Right lobe of liver (tissue), 6 donors: ENCODE measurements at regions not wholly inside any gene's neighbourhood (a gene's known extent, or its start where the extent isn't known, plus 50 kb on each side); places are given as distances from the start of the nearest gene placed in this dataset.

Experiments used
- ATAC-seq, 4 donors: fragments of 200-7000 bp; cut with Tn5 transposase; one replicate each; pipeline ENCODE4 v1.9.1; 2020; ENCODE audit warnings: mild to moderate bottlenecking in 4 of 4, moderate library complexity in 4 of 4
- DNase-seq, 3 donors: peaks; one replicate each; pipeline ENCODE4 v3.0.0-alpha.2; 2020
- H3K27ac ChIP-seq, 3 donors: fragments of 200-600 bp; one replicate each; pipeline ENCODE4 v1.8.0; 2022
- H3K27me3 ChIP-seq, 2 donors: fragments of 200-600 bp; one replicate each; pipeline ENCODE4 v1.8.0; 2022
- H3K36me3 ChIP-seq, 4 donors: fragments of 200-600 bp; sonication (generic) in 1 of 4; one replicate each; pipeline versions ENCODE4 v1.5.1 to v1.8.0; 2017 to 2022; ENCODE audit warnings: control low read depth in 1 of 4
- H3K4me1 ChIP-seq, 4 donors: fragments of 200-600 bp; sonication (generic) in 1 of 4; one replicate each; pipeline versions ENCODE4 v1.5.1 to v1.8.0; 2017 to 2022; ENCODE audit warnings: control low read depth in 1 of 4
- H3K4me3 ChIP-seq, 3 donors: fragments of 200-600 bp; one replicate each; pipeline ENCODE4 v1.8.0; 2022
- H3K9me3 ChIP-seq, 4 donors: fragments of 200-600 bp; sonication (generic) in 1 of 4; one replicate each; pipeline versions ENCODE4 v1.5.1 to v1.8.0; 2017 to 2022; ENCODE audit warnings: control low read depth in 1 of 4
- POLR2A ChIP-seq: fragments of 450-650 bp; IDR thresholded peaks from one replicate; pipeline ENCODE4 v1.6.1; 2017; ENCODE audit warnings: antibody characterized with exemption, mild to moderate bottlenecking
- WGBS: methylation state at CpG from one replicate; pipeline ENCODE4 v1.1.6; 2018; ENCODE audit warnings: low coverage, low lambda C conversion rate; ENCODE audit not compliant: insufficient coverage; ENCODE audit errors: missing lambda C conversion rate; 5-methylcytosine and 5-hydroxymethylcytosine counted together
- intact Hi-C, 2 donors: fragments of 100-400 bp; cut with DNase I; formaldehyde crosslinking; loops; one replicate each; pipeline versions ENCODE4 v1.11.2 to v1.14.1; 2022
- TF ChIP-seq, protein P1 (sequence below), 4 donors: fragments of 200-600 bp in 3 of 4; fragments of 450-650 bp in 1 of 4; IDR thresholded peaks; one replicate each; pipeline versions ENCODE4 v1.5.1 to v1.8.0; 2016 to 2022; ENCODE audit warnings: antibody characterized with exemption in 4 of 4, mild to moderate bottlenecking in 2 of 4
- donor health status: DM: no; HTN: yes; CAD: no.
- donor health status: DM: no; HTN: no; CAD: no.
- donor health status: DM: no; HTN: no; CAD: no.
- donor health status: DM: no; HTN: yes; CAD: no.
- donor health status: DM: no; HTN: yes; CAD: no.

GRCh38 chr2:172242961-172243360 is 140.3 kb upstream of the DLX2 start:
- no peaks in the 10 kb centered on the region for H3K27me3 ChIP-seq
- H3K36me3 ChIP-seq: no peaks in the 10 kb centered on the region
- H3K4me1 ChIP-seq: no peaks in the 10 kb centered on the region
- no peak overlapping the region for H3K27ac ChIP-seq
- ATAC-seq (no peak), DNase-seq (no peak)
- TF ChIP-seq, protein P1, sequence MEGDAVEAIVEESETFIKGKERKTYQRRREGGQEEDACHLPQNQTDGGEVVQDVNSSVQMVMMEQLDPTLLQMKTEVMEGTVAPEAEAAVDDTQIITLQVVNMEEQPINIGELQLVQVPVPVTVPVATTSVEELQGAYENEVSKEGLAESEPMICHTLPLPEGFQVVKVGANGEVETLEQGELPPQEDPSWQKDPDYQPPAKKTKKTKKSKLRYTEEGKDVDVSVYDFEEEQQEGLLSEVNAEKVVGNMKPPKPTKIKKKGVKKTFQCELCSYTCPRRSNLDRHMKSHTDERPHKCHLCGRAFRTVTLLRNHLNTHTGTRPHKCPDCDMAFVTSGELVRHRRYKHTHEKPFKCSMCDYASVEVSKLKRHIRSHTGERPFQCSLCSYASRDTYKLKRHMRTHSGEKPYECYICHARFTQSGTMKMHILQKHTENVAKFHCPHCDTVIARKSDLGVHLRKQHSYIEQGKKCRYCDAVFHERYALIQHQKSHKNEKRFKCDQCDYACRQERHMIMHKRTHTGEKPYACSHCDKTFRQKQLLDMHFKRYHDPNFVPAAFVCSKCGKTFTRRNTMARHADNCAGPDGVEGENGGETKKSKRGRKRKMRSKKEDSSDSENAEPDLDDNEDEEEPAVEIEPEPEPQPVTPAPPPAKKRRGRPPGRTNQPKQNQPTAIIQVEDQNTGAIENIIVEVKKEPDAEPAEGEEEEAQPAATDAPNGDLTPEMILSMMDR (IDR thresholded peaks at IDR 0.05): no peak
- TF ChIP-seq POLR2A: no peak
- H3K9me3 ChIP-seq: no peaks in the 10 kb centered on the region
- intact Hi-C loops: no loop called here
- WGBS: 100% methylated on average over 1 of the region's 1 CpG
- H3K4me3 ChIP-seq: no peak overlapping the region

DNA sequence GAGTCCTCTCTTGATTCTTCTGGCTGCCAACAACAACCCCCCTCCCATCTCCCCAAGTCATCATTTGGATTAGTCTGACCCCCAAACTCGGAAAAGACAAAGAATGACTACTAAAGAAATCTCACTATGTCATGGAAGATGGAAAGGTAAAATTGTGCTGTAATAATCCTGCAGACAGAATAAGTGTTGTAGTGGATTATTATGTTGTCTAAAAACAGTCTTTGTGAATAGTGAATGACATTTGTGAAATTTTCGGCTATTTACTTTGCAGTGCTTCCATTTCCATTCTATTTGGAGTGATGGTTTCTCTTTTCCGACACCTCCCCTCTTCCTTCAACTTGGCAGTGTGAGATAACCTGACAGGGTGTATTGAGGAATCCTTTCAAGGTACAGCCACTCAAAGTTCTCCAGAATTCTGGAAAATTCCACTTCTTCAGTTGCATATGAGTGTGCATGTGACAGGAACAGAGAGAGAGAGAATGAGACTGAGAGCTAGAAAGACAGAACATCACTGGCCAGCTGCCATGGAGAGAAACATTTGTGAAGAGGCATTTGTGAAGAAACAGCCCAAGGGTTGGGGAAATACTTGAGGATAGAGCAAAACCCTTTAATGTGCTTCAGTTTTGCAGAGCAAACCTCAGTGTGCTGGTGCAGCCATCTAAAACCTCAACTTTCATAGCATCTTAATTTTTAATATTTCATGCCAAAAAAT is 141.9 kb upstream of the DLX2 start:
- no peaks in the 10 kb centered on the region for H3K36me3 ChIP-seq
- WGBS: 79% methylated on average over 3 of the region's 3 CpGs
- H3K27me3 ChIP-seq: no peaks in the 10 kb centered on the region
- no peak overlapping the region for H3K27ac ChIP-seq
- intact Hi-C loops: no loop called here
- DNase-seq: no peak
- no peak overlapping the region for H3K4me3 ChIP-seq
- no peaks in the 10 kb centered on the region for H3K4me1 ChIP-seq
- TF ChIP-seq, protein P1 (IDR thresholded peaks at IDR 0.05): no peak
- no peak for TF ChIP-seq POLR2A
- H3K9me3 ChIP-seq: no peaks in the 10 kb centered on the region
- ATAC-seq: no peak

- no peaks in the 10 kb centered on the region for H3K27me3 ChIP-seq
- WGBS: 54% methylated on average over 1 of the region's 4 CpGs
- H3K27ac ChIP-seq: no peak overlapping the region
- H3K36me3 ChIP-seq: no peaks in the 10 kb centered on the region
- no peak for DNase-seq
- H3K9me3 ChIP-seq: no peaks in the 10 kb centered on the region
- no peak for ATAC-seq
- intact Hi-C loops: no loop called here
- TF ChIP-seq, protein P1 (IDR thresholded peaks at IDR 0.05): no peak
- no peak for TF ChIP-seq POLR2A
- no peak overlapping the region for H3K4me3 ChIP-seq
- no peaks in the 10 kb centered on the region for H3K4me1 ChIP-seq
Measured at GRCh38 chr2:172246649-172247048, 143.9 kb upstream of the DLX2 start.

DNA sequence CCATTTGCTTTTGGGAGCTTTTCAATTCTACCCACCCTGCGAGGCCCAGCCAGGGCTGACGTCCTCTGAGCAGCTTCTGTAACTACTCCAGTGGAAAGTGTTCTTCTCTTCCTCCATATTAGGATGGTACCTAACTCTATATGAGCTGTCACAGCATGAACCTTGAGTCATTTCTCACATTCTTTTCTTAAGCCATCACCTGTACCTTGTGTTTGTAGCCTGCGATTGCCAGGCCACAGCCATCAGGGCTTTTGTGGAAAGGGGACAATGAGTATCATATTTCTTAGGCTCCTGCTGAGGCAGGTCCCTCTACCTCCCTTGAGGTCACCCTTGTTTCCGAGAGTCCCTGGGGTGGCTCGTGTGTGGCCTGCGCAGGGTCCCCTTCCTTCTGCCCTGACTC is 144.5 kb upstream of the DLX2 start:
- H3K4me1 ChIP-seq: no peaks in the 10 kb centered on the region
- H3K9me3 ChIP-seq: no peaks in the 10 kb centered on the region
- no peak overlapping the region for H3K27ac ChIP-seq
- no peaks in the 10 kb centered on the region for H3K36me3 ChIP-seq
- H3K27me3 ChIP-seq: no peaks in the 10 kb centered on the region
- WGBS: 97% methylated on average over 5 of the region's 6 CpGs
- ATAC-seq: no peak
- no peak overlapping the region for H3K4me3 ChIP-seq
- no peak for DNase-seq
- TF ChIP-seq POLR2A: no peak
- TF ChIP-seq, protein P1 (IDR thresholded peaks at IDR 0.05): no peak
- intact Hi-C loops: no loop called here
